ENCODE measurements at regions not wholly inside any gene's neighbourhood (a gene's known extent, or its start where the extent isn't known, plus 50 kb on each side); places are given as distances from the start of the nearest gene placed in this dataset.

GRCh38 chrX:41025926-41026701 lies 59.1 kb upstream of the USP9X start:
- 0 out of 2 replicates have a peak, but pooled peaks cover 3% of the 10 kb centered on the region for H3K9me3 Mint-ChIP-seq
- H3K4me1 Mint-ChIP-seq, result peaks cover 43% of the 10 kb centered on the region
- H3K27ac Mint-ChIP-seq, result peak overlapping the region; percentile 99
- TF ChIP-seq RELA (CRISPR knock-in tag; IDR thresholded peaks at IDR 0.05; ENCODE audit: borderline replicate concordance) (no peak), SP1 (CRISPR knock-in tag; conservative IDR thresholded peaks at IDR 0.05) (0 out of 2 replicates have a peak, but pooled peaks have one; percentile 4)
- POLR2A ChIA-PET, result interaction anchor here (3.1 kb wide), 1 partner anchor 59 kb away, joined by 20 read pairs; the partner anchor contains the start of gene USP9X
- peak; percentile 56 for ATAC-seq
- H3K36me3 Mint-ChIP-seq, result peaks cover 5% of the 10 kb centered on the region; the same call in 1 of the 2 replicates
- H3K4me3 Mint-ChIP-seq, result peak overlapping the region; percentile 53
- CTCF ChIA-PET, result interaction anchor here (0.9 to 1.3 kb wide), 6 partner anchors 9 to 154 kb away, joined by 3 to 7 read pairs (median 3); partner anchors contain the start of gene USP9X
- no peak for DNase-seq (ENCODE audit: low spot score)
- no peaks in the 10 kb centered on the region for H3K27me3 Mint-ChIP-seq (ENCODE audit: low read depth)

GRCh38 chrX:41026702-41027078 lies 58.6 kb upstream of the USP9X start:
- CTCF ChIA-PET, result interaction anchor here (1.0 to 1.3 kb wide), 4 partner anchors 10 to 89 kb away, joined by 3 to 7 read pairs (median 4); partner anchors contain the start of gene USP9X
- peak overlapping the region; percentile 99 for H3K27ac Mint-ChIP-seq
- ATAC-seq (peak; percentile 62), DNase-seq (ENCODE audit: low spot score) (no peak)
- TF ChIP-seq SP1 (CRISPR knock-in tag; conservative IDR thresholded peaks at IDR 0.05) (0 out of 2 replicates have a peak, but pooled peaks have one; percentile 0), USF2 (CRISPR knock-in tag; IDR thresholded peaks at IDR 0.05) (no peak)
- H3K9me3 Mint-ChIP-seq, result 0 out of 2 replicates have a peak, but pooled peaks cover 3% of the 10 kb centered on the region
- peaks cover 5% of the 10 kb centered on the region; the same call in 1 of the 2 replicates for H3K36me3 Mint-ChIP-seq
- H3K4me1 Mint-ChIP-seq, result peaks cover 46% of the 10 kb centered on the region
- H3K27me3 Mint-ChIP-seq (ENCODE audit: low read depth), result no peaks in the 10 kb centered on the region
- POLR2A ChIA-PET, result interaction anchor here (3.1 kb wide), 1 partner anchor 59 kb away, joined by 20 read pairs; the partner anchor contains the start of gene USP9X
- H3K4me3 Mint-ChIP-seq, result peak overlapping the region; percentile 53

GRCh38 chrX:41029332-41029731 lies 55.9 kb upstream of the USP9X start:
- Mint-ChIP-seq H3K4me1 (peaks cover 55% of the 10 kb centered on the region), H3K36me3 (peaks cover 1% of the 10 kb centered on the region; the same call in 1 of the 2 replicates), H3K4me3 (no peak overlapping the region), H3K27ac (peak overlapping the region; percentile 91), H3K27me3 (ENCODE audit: low read depth) (no peaks in the 10 kb centered on the region), H3K9me3 (no peaks in the 10 kb centered on the region)
- ATAC-seq, result no peak
- ChIA-PET POLR2A (no interaction called here), CTCF (no interaction called here)
- DNase-seq (ENCODE audit: low spot score), result no peak
- TF ChIP-seq ZNF138 (CRISPR knock-in tag; conservative IDR thresholded peaks at IDR 0.05) (no peak), NFYB (CRISPR knock-in tag; conservative IDR thresholded peaks at IDR 0.05; ENCODE audit: low read depth) (no peak), NR1H2 (CRISPR knock-in tag; IDR thresholded peaks at IDR 0.05) (no peak), USF2 (CRISPR knock-in tag; IDR thresholded peaks at IDR 0.05) (no peak), MYBL2 (CRISPR knock-in tag; IDR thresholded peaks at IDR 0.05) (no peak), HMGA2 (CRISPR knock-in tag; IDR thresholded peaks at IDR 0.05) (no peak), FOXP4 (CRISPR knock-in tag; IDR thresholded peaks at IDR 0.05) (no peak), MLX (CRISPR knock-in tag; IDR thresholded peaks at IDR 0.05) (no peak), NFATC4 (CRISPR knock-in tag; IDR thresholded peaks at IDR 0.05) (no peak), NFE2L1 (CRISPR knock-in tag; IDR thresholded peaks at IDR 0.05) (no peak), ATF2 (CRISPR knock-in tag; IDR thresholded peaks at IDR 0.05; ENCODE audit: borderline replicate concordance, low read depth) (no peak), USF1 (CRISPR knock-in tag; IDR thresholded peaks at IDR 0.05) (no peak)
